HuH-7 (cell line): ENCODE measurements at regions not wholly inside any gene's neighbourhood (a gene's known extent, or its start where the extent isn't known, plus 50 kb on each side); places are given as distances from the start of the nearest gene placed in this dataset.

Experiments used
- DNase-seq: peaks from one replicate; pipeline ENCODE4 v3.0.0; 2011; ENCODE audit warnings: low spot score

- DNase-seq, result no peak
Measured at GRCh38 chr3:162134571-162134970, 638.0 kb downstream of the OTOL1 start.

DNA sequence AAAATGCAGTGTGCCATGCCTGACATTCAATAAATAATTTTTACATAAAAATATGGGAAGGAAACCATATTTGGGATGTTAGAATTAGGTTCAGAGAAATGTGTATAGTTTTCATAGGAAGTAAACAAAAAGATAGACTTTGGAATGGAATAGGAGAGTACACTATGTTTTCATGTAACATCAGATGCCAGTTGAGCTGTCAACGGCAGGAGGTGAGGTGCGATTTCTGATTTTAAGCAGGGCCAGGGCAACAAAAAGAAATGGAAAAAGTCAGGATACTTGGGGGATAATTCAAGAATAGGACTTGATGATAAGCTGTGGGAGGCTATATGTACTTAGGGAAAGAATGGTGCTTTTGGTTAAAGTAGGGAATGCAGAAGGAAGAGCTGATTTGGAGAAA is 639.5 kb downstream of the OTOL1 start:
- no peak for DNase-seq

GRCh38 chr3:162138509-162138908 is 641.9 kb downstream of the OTOL1 start:
- no peak for DNase-seq

- no peak for DNase-seq
Measured at GRCh38 chr3:162139841-162140240, 643.2 kb downstream of the OTOL1 start.

- no peak for DNase-seq
Measured at GRCh38 chr3:162141272-162141791, 644.7 kb downstream of the OTOL1 start.

- no peak for DNase-seq
Measured at GRCh38 chr3:162142511-162142910, 645.9 kb downstream of the OTOL1 start.

GRCh38 chr3:162143180-162143579 is 646.6 kb downstream of the OTOL1 start:
- no peak for DNase-seq

DNA sequence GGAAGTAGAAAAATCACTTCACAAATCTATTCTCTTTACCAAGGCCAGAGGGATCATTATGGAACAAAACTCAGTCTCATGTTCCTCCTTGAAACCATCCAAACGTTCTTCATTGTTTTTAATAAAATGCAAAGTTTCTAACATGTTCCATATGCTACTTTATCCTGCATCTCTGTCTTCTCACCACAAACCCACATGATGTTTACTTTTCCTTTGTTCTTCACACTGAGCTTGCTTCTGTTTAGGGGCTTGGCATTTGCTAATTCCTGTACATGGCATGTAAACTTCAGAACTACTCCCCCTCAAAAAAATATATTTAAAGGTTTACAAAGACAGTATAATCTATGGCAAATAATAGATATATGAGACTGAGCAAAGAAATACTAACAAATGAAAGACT is 651.4 kb downstream of the OTOL1 start:
- DNase-seq, result no peak

GRCh38 chr3:162150790-162151189 is 654.2 kb downstream of the OTOL1 start:
- DNase-seq, result no peak

DNA sequence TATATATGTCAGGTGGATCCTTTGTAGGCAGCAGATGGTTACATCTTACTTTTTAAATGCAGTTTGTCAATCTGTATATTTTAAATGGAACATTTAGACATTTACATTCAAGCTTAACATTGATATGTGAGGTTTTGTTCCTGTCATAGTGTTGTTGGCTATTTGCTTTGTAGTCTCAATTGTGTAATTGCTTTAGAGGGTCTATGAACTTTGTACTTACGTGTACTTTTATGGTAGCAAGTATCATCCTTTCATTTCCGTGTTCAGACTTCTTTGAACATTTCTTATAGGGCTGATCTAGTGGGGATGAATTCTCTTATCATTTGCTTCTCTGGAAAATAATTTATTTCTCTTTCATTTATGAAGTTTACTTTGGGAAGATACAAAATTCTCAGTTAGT is 656.0 kb downstream of the OTOL1 start:
- no peak for DNase-seq

DNA sequence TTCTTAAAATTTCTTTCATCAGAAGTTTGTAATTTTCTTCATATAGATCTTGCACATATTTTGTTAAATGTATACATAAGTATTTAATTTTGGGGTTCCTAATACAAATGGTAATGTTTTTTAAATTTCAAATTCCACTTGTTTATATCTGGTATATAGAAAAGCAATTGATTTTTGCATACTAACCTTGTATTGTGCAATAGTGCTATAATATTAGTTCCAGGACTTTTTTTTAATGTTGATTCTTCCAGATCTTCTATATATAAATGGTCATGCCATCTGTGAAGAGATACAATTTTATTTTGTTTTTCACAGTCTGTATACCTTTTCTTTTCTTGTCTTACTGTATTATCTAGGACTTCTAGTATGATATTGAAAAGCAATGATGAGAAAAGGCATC is 665.0 kb downstream of the OTOL1 start:
- no peak for DNase-seq

- no peak for DNase-seq
Measured at GRCh38 chr3:162165346-162165745, 668.7 kb downstream of the OTOL1 start.

DNA sequence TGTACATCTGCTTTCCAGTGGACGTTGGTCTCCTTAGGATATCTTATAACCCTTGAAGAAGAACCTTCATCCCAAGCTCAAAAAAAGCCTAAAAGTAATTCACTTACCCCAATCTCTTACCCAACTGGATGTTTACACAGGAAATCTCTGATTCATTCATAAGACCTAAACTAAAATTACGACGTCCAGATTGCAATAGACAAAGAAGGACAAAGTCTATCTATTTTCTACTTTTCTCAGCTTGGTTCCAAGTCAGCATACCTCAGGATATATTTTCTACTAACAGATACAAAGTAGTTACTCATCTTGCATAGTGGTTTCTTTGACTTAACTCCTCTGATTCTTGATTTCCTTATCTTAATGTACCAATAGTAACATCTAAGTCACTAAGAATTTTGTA is 669.9 kb downstream of the OTOL1 start:
- no peak for DNase-seq

DNA sequence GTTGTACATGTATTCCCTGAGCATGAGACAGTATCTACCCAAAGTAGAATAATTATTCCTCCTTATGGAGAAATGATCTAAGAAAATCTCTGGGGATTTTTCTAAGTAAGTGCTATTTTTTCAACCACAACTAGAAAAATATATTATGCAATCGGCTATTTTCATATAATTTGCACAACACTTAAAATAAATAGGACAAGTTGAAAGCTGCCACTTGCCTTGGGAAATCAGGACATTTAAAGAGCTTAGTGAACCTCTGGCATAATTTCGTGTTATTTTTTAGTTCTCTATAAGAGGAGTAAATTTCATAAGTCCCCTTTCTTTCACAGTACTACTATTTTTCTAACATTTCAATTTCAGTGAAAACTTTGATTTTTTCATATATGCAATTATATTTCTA is 672.1 kb downstream of the OTOL1 start:
- DNase-seq, result no peak

DNA sequence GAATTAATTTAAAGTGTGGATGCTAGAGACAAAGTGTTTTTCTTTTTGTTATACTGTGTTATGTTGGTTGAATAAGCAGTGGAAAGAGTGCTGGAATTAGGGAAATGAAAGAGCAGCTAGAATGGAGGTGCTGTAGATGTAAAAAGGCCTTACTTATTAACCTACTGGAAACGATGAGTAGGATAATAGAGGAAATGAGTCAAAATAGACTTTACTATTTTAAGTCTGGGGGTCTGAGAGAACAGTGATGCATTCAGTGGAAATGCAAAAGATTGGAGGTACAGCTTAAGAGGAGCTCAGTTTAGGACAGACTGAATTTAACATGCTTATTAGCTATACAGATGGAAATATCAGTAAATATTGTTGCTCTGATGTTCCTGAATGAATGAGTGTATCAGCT is 674.0 kb downstream of the OTOL1 start:
- no peak for DNase-seq

- DNase-seq, result no peak
Measured at GRCh38 chr3:162171970-162172369, 675.4 kb downstream of the OTOL1 start.

DNA sequence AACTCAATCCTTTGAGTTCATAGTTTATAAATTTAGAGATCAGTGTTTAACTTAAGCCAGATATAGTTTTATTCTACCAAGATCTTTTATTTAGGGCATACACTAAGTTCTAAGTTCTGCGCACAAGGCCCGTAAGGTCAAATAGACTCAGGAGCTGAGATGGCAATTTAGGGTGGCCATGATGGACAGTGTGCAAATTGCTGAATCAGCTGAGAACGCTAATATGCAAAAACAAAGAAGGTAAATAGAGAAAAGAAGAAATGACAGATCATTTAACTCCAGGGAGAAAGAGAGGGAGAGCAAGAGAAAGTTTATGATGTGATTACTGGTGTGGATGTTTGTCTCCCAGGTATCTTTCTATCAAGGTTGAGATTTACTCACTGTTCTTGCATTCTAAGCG is 678.5 kb downstream of the OTOL1 start:
- no peak for DNase-seq

GRCh38 chr3:162175878-162176277 is 679.3 kb downstream of the OTOL1 start:
- DNase-seq, result no peak

DNA sequence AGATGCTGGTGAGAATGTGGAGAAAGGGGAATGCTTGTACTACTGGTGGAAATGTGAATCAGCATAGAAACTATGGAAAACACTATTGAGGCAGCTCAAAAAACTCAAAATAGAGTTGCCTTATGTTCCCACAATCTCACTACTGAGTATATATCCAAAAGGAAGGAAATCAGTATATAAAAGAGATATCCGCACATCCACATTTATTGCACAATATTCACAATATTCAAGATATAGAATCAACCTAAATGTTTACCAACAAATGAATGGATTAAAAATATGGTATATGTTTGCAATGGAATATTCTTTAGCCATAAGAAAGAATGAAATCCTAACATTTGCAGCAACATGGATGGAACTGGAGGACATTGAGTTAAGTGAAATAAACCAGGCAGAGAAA is 686.8 kb downstream of the OTOL1 start:
- no peak for DNase-seq

DNA sequence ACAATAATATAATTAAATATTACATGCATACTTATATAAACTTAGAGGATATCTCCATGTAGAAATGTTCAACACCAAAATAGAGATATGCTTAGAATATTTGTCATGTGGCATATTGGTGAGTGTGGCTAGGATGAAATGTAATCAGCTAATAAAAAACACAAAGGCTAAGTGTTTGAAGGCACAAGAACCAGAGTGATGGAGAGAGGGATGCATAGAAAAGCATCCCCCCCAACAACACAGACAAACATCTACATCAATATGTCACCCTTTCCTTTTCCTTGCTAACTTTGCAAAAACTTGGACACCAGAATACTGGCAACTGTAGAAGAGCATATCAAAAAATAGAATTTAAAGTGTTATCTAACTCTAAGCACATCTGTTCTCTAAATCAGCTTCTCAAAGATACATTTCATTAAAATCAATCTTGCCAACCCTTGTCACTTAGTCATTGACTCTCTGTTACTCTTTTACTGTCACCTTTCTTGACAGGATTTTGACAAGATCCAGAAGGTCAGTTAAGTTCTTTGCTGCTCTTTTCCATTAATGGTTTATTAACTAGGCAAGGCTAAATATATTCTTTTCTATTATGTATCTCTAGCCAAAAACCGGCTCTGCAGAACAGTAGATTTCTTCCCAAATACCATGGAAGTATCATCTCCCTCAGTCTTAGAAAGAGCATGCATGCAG is 695.9 kb downstream of the OTOL1 start:
- no peak for DNase-seq

DNA sequence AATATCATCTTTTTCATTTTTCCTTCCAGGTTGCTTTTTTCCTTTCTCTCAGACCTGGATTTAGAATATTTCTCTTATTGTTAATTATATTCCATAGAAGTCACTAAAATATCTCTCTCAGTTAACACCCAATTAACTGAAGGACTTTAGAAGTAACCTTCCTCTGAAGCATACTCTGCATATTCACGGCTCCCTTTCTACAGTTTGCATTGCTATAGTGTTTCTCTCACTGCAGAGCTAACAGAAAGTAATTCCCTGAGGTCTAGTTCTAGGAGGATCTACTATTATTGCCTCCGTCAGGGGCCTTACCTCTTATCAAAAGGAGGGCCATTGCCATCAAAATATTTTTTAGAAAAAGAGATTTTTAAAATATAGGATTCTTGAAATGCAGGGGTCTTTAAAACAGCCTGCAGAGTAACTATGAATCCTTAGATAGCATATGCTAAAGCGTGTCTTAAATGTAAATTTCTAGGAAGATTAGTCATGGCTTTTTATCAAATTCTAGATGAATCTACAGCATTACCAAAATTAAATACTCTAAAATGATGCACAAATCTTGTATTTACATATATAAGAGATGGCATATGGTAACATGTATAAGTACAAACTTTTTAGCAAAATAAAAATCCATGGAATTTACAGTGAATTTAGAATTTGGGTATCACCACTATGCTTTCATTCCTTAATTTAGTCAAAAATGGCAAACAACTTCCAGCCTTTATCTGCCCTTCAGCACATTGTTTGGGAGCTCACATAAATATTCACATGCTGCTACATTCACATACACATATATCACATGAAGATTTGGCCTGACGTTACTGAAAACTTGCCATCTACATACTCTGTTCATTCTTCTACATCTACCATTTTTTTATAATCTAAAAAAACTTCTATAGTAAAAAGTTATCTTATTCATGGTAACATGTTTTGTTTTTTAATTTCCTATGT is 696.8 kb downstream of the OTOL1 start:
- DNase-seq, result no peak

DNA sequence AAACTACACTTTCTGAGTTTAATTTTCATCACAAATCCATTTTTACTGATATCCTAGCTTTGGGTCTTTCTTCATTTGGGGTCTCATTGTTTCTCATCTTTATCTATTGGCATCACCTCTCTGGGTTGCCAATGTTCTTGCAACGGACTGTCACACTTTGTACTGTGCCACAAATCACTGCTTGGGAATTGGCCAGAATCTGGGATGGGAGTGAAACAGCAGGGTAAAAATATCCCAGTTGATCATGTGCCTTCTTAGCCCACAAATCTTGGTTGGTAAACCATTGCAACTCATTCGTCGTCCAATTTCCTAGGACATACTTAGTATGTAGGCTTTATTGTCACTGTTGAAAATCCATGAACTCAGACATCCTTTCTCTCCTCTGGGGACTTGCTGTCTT is 698.5 kb downstream of the OTOL1 start:
- no peak for DNase-seq

DNA sequence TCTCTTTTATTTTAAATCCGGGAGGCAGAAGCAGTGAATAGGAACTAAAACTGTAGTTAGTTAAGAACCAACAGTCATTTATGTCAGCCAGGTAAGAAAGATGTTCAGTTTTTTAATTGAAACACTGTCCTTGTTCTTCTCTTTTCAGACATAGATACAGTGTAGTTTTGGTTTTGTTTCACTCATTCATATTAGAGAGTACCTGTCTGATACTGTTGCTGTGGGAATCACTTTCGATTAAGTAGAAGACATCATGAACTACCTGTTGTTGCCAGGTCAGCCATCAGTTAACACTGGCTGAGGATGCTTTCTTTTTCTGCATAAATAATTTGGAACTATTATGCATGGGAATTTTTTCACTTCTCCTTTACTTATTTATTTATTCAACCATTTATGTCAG is 700.4 kb downstream of the OTOL1 start:
- no peak for DNase-seq
